ENCODE measurements at regions not wholly inside any gene's neighbourhood (a gene's known extent, or its start where the extent isn't known, plus 50 kb on each side); places are given as distances from the start of the nearest gene placed in this dataset.

DNA sequence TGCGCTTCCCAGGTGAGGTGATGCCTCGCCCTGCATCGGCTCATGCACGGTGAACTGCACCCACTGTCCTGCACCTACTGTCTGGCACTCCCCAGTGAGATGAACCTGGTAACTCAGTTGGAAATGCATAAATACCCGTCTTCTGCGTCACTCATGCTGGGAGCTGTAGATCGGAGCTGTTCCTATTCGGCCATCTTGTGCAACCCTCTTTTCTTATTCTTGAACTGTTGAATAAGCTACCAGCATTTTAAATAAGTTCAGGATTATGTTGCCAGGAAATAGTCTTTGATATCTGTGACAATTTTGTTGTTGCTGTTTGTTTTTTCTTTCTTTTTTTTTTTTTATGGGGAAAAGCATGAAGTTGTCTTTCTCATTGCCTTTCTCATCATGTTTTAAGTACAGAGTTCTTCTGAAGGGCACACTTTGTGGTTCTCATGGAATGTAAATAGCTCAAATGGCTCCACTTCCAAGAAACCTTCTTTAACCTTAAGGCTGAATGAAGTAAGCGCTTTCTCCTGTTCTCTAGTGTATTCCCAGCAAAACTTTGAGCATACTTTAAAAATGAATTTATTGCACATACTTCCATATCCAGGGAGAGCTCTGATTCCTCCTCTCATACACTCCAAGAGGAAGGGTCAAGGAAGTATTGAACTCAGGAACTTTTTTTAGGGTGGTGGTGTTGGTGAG lies 468.0 kb upstream of the TBL1XR1 start:
- ChIA-PET POLR2A (interaction anchor here (0.7 kb wide), 1 partner anchor 544 kb away, joined by 7 read pairs; no protein-coding TSS in a partner anchor), CTCF (interaction anchor here (0.8 to 2.1 kb wide), 6 partner anchors 126 to 506 kb away, joined by 3 to 12 read pairs (median 4); no protein-coding TSS in a partner anchor)
- no peaks in the 10 kb centered on the region for H3K27me3 ChIP-seq (ENCODE audit: insufficient read depth, low read length, poor library complexity, severe bottlenecking)
- DNase-seq = no peak
- Mint-ChIP-seq H3K4me1 (peaks cover 0 to 17% (median 11%) of the 10 kb centered on the region in 3 donors), H3K9me3 (no peaks in the 10 kb centered on the region), H3K27ac (no peak overlapping the region), H3K36me3 (peaks cover 0 to 6% (median 0%) of the 10 kb centered on the region in 3 donors), H3K27me3 (no peaks in the 10 kb centered on the region), H3K4me3 (no peak overlapping the region)
- H3K27ac ChIP-seq (ENCODE audit: low read depth, low read length) = no peak overlapping the region
- H3K4me1 ChIP-seq (ENCODE audit: insufficient read depth, low read length) = no peaks in the 10 kb centered on the region
- no peaks in the 10 kb centered on the region for H3K9me3 ChIP-seq (ENCODE audit: low read length)
- H3K36me3 ChIP-seq (ENCODE audit: insufficient read depth, low read length) = no peaks in the 10 kb centered on the region
- no peak overlapping the region for H3K4me3 ChIP-seq (ENCODE audit: low read length)

DNA sequence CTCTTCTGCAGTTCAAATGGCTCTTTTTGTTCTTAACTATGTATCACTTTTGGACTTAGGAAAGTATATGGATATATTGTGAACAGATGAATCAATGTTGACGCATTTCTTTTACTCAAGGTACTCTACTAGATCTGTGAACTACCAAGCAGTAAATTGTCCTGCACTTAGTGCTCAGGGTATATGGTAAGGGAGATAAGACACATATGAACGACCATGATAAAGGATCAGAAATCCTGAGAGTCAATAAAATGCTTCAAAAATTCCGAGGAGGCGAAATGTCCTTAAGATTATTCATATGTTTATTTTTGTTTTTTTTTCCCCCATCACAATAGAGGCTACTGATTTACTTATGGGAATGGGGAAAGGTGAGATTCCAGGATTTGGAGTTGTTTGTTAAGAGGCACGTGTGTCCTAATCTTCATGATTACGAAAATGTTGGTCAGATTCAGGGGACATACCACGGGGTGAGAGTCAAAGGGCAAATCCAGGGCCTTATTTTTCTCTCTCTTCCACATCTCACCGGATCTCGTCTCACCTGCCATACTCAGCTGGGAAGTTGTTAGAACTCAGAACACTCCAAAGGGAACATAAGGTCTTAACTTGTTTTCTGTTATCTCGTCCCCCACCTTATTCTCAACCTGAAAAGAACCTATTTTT lies 475.1 kb upstream of the TBL1XR1 start:
- Mint-ChIP-seq H3K4me3 (no peak overlapping the region), H3K27ac (no peak overlapping the region), H3K4me1 (peaks cover 0 to 4% (median 0%) of the 10 kb centered on the region in 3 donors), H3K27me3 (no peaks in the 10 kb centered on the region), H3K9me3 (no peaks in the 10 kb centered on the region), H3K36me3 (no peaks in the 10 kb centered on the region)
- Histone ChIP-seq H3K27me3 (ENCODE audit: insufficient read depth, low read length, poor library complexity, severe bottlenecking) (no peaks in the 10 kb centered on the region), H3K27ac (ENCODE audit: low read depth, low read length) (no peak overlapping the region), H3K4me1 (ENCODE audit: insufficient read depth, low read length) (no peaks in the 10 kb centered on the region), H3K36me3 (ENCODE audit: insufficient read depth, low read length) (no peaks in the 10 kb centered on the region), H3K9me3 (ENCODE audit: low read length) (no peaks in the 10 kb centered on the region), H3K4me3 (ENCODE audit: low read length) (no peak overlapping the region)
- ChIA-PET POLR2A (no interaction called here), CTCF (no interaction called here)
- no peak for DNase-seq

DNA sequence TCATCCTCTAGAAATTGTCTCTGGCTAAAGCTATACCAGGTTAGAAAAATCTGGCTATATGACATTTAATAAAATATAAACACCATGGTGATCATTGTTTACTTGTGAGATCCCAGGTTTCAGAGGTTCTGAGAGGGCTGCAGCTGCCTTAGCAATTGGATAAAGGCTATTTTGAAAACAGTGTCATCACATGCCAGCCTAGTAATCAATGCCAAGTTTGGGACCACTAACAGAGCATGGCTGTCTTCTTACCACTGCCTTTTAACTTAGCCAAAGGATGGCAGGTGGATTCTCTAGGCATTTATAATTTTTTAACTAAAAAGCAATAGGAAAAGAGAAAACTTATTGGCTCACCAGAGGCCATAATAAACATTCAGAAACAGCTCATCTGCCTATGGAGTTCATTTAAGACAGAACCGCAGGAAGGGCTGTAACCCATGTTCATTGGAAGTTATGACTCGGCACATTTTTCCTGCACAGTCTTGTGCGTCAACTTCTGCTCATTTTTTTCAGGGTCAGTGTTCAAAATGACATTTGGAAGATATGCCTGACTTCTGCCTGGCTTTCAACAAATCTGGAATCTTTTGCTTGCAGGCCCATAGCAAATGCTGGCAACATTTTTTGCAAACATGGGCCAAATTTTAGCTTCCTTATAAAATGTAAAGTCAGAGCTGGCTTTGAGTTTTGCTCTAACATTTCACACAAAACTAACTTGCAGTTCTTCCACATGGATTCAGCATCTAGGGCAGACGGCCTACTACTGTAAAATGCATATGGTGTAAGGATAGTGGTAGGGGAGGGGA lies 476.0 kb upstream of the TBL1XR1 start:
- Mint-ChIP-seq H3K4me3 (no peak overlapping the region), H3K27ac (no peak overlapping the region), H3K4me1 (peaks cover 0 to 8% (median 3%) of the 10 kb centered on the region in 3 donors), H3K36me3 (no peaks in the 10 kb centered on the region), H3K27me3 (no peaks in the 10 kb centered on the region), H3K9me3 (no peaks in the 10 kb centered on the region)
- H3K4me1 ChIP-seq (ENCODE audit: insufficient read depth, low read length) = no peaks in the 10 kb centered on the region
- ChIA-PET POLR2A (interaction anchor here (0.6 kb wide), 1 partner anchor 192 kb away, joined by 15 read pairs; no protein-coding TSS in a partner anchor), CTCF (no interaction called here)
- H3K27me3 ChIP-seq (ENCODE audit: insufficient read depth, low read length, poor library complexity, severe bottlenecking) = no peaks in the 10 kb centered on the region
- H3K36me3 ChIP-seq (ENCODE audit: insufficient read depth, low read length) = no peaks in the 10 kb centered on the region
- H3K9me3 ChIP-seq (ENCODE audit: low read length) = no peaks in the 10 kb centered on the region
- H3K4me3 ChIP-seq (ENCODE audit: low read length) = no peak overlapping the region
- DNase-seq = no peak
- no peak overlapping the region for H3K27ac ChIP-seq (ENCODE audit: low read depth, low read length)

DNA sequence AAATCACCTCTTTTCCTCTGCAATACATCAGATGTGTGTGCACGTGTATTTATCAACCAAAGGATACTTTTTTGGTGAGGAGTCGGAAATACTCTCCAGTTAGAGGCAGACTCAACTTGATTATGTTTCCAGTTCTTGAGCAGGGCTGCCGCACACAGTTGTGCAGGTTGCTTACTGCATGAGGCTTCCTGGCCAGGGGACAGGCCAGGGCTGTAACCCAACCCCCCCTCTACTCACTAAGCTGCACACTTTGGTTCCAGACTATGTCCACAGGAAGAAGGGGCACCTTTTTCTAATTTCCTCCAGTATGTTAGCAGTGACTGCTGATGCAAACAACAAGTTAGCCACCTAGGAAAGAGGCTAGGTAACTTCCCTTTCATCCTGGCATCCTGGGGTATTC lies 476.9 kb upstream of the TBL1XR1 start:
- Mint-ChIP-seq H3K9me3 (no peaks in the 10 kb centered on the region), H3K27me3 (no peaks in the 10 kb centered on the region), H3K4me3 (no peak overlapping the region), H3K4me1 (peaks cover 7 to 15% (median 7%) of the 10 kb centered on the region in 3 donors), H3K36me3 (no peaks in the 10 kb centered on the region), H3K27ac (no peak overlapping the region)
- Histone ChIP-seq H3K4me3 (ENCODE audit: low read length) (no peak overlapping the region), H3K36me3 (ENCODE audit: insufficient read depth, low read length) (no peaks in the 10 kb centered on the region), H3K4me1 (ENCODE audit: insufficient read depth, low read length) (no peaks in the 10 kb centered on the region), H3K27me3 (ENCODE audit: insufficient read depth, low read length, poor library complexity, severe bottlenecking) (no peaks in the 10 kb centered on the region), H3K27ac (ENCODE audit: low read depth, low read length) (no peak overlapping the region), H3K9me3 (ENCODE audit: low read length) (no peaks in the 10 kb centered on the region)
- no peak for DNase-seq
- POLR2A ChIA-PET = interaction anchor here (0.6 kb wide), 1 partner anchor 193 kb away, joined by 15 read pairs; no protein-coding TSS in a partner anchor
- CTCF ChIA-PET = no interaction called here

DNA sequence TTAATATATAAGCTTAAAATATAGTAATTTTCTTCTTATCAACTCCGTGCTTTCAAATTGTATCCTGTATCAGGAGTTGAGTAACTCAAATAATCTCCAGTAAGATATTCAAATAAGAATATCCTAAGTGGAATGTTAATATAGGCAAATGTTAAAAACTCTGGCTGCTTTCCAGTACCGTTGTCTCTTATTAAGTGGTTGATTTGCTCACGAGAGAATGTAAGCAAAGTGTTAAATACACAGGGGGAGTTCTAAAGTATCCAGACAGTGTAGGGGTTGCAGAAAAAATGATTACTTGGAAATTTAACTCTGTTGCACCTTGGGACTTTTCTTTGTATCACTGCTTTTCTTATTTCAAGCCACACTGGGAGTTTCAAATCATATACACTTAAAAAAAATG lies 478.9 kb upstream of the TBL1XR1 start:
- H3K27ac Mint-ChIP-seq = no peak overlapping the region
- peaks cover 23 to 34% (median 24%) of the 10 kb centered on the region in 3 donors for H3K4me1 Mint-ChIP-seq
- H3K4me3 Mint-ChIP-seq = no peak overlapping the region
- ChIA-PET POLR2A (interaction anchor here (0.5 kb wide), 1 partner anchor 478 kb away, joined by 3 read pairs; no protein-coding TSS in a partner anchor), CTCF (no interaction called here)
- no peak for DNase-seq
- Histone ChIP-seq H3K9me3 (ENCODE audit: low read length) (no peaks in the 10 kb centered on the region), H3K27ac (ENCODE audit: low read depth, low read length) (no peak overlapping the region), H3K4me3 (ENCODE audit: low read length) (no peak overlapping the region), H3K27me3 (ENCODE audit: insufficient read depth, low read length, poor library complexity, severe bottlenecking) (no peaks in the 10 kb centered on the region), H3K4me1 (ENCODE audit: insufficient read depth, low read length) (peaks cover 5% of the 10 kb centered on the region), H3K36me3 (ENCODE audit: insufficient read depth, low read length) (no peaks in the 10 kb centered on the region)
- no peaks in the 10 kb centered on the region for H3K36me3 Mint-ChIP-seq
- no peaks in the 10 kb centered on the region for H3K27me3 Mint-ChIP-seq
- no peaks in the 10 kb centered on the region for H3K9me3 Mint-ChIP-seq

DNA sequence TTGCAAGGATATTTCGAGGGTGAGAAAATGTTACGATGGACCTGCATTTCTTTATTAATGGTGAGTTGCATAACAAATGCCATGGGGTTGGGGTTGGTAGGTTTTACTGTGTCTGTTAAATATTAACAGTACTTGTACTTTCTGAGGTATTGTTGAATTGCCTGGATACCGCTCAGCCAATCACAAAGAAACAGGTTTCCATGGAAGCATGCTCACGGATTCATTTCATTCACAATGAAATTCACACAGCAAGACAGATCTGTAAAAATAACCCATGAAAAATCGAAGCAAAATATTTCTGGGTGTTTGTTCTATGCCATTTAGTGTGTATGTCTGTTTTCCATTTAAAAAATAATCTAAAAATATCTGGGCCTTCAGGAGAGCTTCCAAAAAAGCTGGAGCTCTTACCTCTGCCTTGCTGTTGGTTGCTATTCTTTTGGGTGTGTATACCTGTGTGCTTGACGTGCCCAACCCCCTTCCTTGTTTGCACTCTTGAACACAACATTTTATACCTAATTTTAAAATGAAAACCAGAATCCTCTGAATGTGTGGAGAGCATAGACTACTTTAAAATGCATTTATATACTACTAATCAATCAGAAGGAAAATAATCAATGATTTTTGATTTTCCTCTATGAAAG lies 479.8 kb upstream of the TBL1XR1 start:
- Histone ChIP-seq H3K27me3 (ENCODE audit: insufficient read depth, low read length, poor library complexity, severe bottlenecking) (no peaks in the 10 kb centered on the region), H3K4me1 (ENCODE audit: insufficient read depth, low read length) (peaks cover 6% of the 10 kb centered on the region), H3K9me3 (ENCODE audit: low read length) (no peaks in the 10 kb centered on the region), H3K36me3 (ENCODE audit: insufficient read depth, low read length) (no peaks in the 10 kb centered on the region), H3K27ac (ENCODE audit: low read depth, low read length) (no peak overlapping the region), H3K4me3 (ENCODE audit: low read length) (no peak overlapping the region)
- H3K27ac Mint-ChIP-seq = no peak overlapping the region
- no peak overlapping the region for H3K4me3 Mint-ChIP-seq
- H3K4me1 Mint-ChIP-seq = peaks cover 30 to 44% (median 34%) of the 10 kb centered on the region in 3 donors
- H3K27me3 Mint-ChIP-seq = no peaks in the 10 kb centered on the region
- DNase-seq = no peak
- CTCF ChIA-PET = no interaction called here
- no peaks in the 10 kb centered on the region for H3K36me3 Mint-ChIP-seq
- no peaks in the 10 kb centered on the region for H3K9me3 Mint-ChIP-seq
- POLR2A ChIA-PET = no interaction called here

DNA sequence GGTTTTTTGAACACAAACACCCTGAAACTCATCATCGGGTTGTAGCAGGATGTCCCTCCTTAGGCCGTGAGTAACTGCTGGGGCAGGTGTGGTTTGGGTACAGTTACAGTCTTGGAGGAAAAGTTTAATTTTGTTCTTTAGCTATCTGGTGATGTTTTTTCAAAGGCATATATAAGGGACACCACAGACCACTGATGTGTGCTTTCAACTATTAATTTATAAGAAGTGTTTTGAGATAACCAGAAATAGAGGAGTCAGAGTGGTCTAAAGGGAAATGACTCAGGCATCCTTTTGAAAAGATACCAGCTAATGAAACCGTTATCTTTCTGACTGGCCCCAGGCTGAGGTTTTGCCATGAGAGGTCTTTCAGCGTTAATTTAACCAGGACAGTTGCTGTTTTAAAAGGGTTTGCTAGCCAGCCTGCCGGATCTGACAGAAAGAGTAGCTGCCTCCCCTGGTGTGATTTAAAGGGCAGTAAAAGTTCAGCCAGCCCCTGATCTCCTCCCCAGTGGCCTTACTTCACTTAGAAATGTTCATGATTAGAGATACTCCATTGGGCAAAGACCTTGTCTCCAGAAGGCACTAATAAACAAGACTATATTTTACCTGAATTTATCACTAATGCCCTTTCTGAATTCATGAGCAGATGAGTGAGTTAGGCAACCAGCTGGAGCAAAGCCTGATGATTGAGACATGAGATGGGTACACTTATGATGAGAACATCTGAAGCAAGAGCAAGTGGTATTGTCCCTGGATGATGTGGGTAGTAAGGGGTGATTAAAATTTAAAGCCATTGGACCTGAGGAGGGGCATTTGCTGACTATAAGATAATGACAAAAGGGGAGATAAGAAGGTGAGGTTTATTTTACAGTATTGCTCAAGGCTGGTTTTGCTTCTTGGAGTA lies 482.5 kb upstream of the TBL1XR1 start:
- peak in 1 of 5 donors; percentile 7 for DNase-seq
- H3K27me3 ChIP-seq (ENCODE audit: insufficient read depth, low read length, poor library complexity, severe bottlenecking) = no peaks in the 10 kb centered on the region
- ChIA-PET CTCF (interaction anchor here (0.9 to 1.5 kb wide), 4 partner anchors 10 to 320 kb away, joined by 3 to 7 read pairs (median 3); no protein-coding TSS in a partner anchor), POLR2A (interaction anchor here (0.5 to 0.7 kb wide), 3 partner anchors 9 to 319 kb away, joined by 3 to 13 read pairs (median 3); no protein-coding TSS in a partner anchor)
- H3K36me3 Mint-ChIP-seq = no peaks in the 10 kb centered on the region
- no peaks in the 10 kb centered on the region for H3K9me3 Mint-ChIP-seq
- H3K4me3 ChIP-seq (ENCODE audit: low read length) = no peak overlapping the region
- no peaks in the 10 kb centered on the region for H3K9me3 ChIP-seq (ENCODE audit: low read length)
- peak overlapping the region; percentile 2 to 86 (median 73) for H3K27ac Mint-ChIP-seq
- H3K27me3 Mint-ChIP-seq = no peaks in the 10 kb centered on the region
- peaks cover 50 to 62% (median 54%) of the 10 kb centered on the region in 3 donors for H3K4me1 Mint-ChIP-seq
- no peak overlapping the region for H3K27ac ChIP-seq (ENCODE audit: low read depth, low read length)
- H3K36me3 ChIP-seq (ENCODE audit: insufficient read depth, low read length) = no peaks in the 10 kb centered on the region
- H3K4me1 ChIP-seq (ENCODE audit: insufficient read depth, low read length) = peaks cover 19% of the 10 kb centered on the region
- H3K4me3 Mint-ChIP-seq = peak overlapping the region in 6 of 7 donors; percentile 2 to 69 (median 26)

Measured in CD8-positive, alpha-beta memory T cell (primary cell).